ENCODE measurements at regions not wholly inside any gene's neighbourhood (a gene's known extent, or its start where the extent isn't known, plus 50 kb on each side); places are given as distances from the start of the nearest gene placed in this dataset.

DNA sequence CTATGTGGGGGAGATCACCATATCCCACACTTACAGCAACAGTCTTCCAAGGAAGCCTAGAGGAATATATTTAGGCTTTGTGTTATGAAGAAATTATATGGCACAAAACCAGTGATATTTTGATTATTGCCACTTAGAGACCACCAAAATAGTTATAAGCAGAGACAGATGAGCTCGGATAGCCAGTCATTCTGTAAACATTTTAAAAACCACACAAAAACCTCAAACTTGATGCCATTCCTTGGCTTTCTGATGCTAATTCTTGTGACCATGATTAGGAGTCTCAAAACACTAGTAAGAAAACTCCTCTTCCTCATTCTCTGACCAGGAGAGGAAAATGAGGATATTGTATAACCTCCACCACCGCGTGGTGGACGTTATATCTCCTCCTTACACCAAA is 496.4 kb downstream of the FOXO1 start:
- Histone ChIP-seq H3K9ac (ENCODE audit: low read length) (no peak overlapping the region), H3K27me3 (ENCODE audit: control insufficient read depth, insufficient read depth, low read length) (peaks cover 82% of the 10 kb centered on the region), H3K4me3 (ENCODE audit: low read length) (no peak overlapping the region), H3K36me3 (ENCODE audit: control insufficient read depth, insufficient read depth, low read length) (no peaks in the 10 kb centered on the region), H3K9me3 (ENCODE audit: control insufficient read depth, low read length) (no peaks in the 10 kb centered on the region), H3K4me1 (ENCODE audit: control insufficient read depth, insufficient read depth, low read length) (peaks cover 24% of the 10 kb centered on the region)

GRCh38 chr13:40170982-40171381 is 495.5 kb downstream of the FOXO1 start:
- H3K9ac ChIP-seq (ENCODE audit: low read length): no peak overlapping the region
- no peak overlapping the region for H3K4me3 ChIP-seq (ENCODE audit: low read length)
- peaks cover 16% of the 10 kb centered on the region for H3K4me1 ChIP-seq (ENCODE audit: control insufficient read depth, insufficient read depth, low read length)
- no peaks in the 10 kb centered on the region for H3K36me3 ChIP-seq (ENCODE audit: control insufficient read depth, insufficient read depth, low read length)
- H3K9me3 ChIP-seq (ENCODE audit: control insufficient read depth, low read length): no peaks in the 10 kb centered on the region
- peaks cover 81% of the 10 kb centered on the region for H3K27me3 ChIP-seq (ENCODE audit: control insufficient read depth, insufficient read depth, low read length)

GRCh38 chr13:40171566-40171965 is 494.9 kb downstream of the FOXO1 start:
- H3K9me3 ChIP-seq (ENCODE audit: control insufficient read depth, low read length): no peaks in the 10 kb centered on the region
- no peak overlapping the region for H3K9ac ChIP-seq (ENCODE audit: low read length)
- peaks cover 77% of the 10 kb centered on the region for H3K27me3 ChIP-seq (ENCODE audit: control insufficient read depth, insufficient read depth, low read length)
- no peak overlapping the region for H3K4me3 ChIP-seq (ENCODE audit: low read length)
- no peaks in the 10 kb centered on the region for H3K36me3 ChIP-seq (ENCODE audit: control insufficient read depth, insufficient read depth, low read length)
- peaks cover 11% of the 10 kb centered on the region for H3K4me1 ChIP-seq (ENCODE audit: control insufficient read depth, insufficient read depth, low read length)

DNA sequence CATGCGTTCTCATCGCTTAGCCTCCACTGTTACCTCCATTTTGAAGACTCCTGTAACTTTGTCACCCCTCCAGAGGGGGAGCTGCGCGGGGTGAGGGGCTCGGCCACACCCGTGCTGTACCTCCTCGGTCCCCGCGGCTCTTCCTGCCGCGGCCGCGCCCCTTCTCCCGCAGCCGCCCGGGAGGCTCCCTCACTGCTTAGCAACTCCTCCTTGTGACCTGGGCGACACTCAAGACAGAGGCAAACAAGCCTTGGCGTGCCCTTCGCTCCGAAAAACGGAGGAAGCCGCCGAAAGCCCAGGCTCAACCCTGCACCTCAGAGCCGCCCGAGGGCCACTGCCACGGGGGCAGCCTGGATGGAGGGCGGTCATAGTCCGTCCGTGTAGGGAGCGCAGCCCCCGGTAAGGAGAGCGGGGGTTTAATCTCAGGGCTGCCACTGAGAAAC is 494.3 kb downstream of the FOXO1 start:
- H3K9ac ChIP-seq (ENCODE audit: low read length): no peak overlapping the region
- no peaks in the 10 kb centered on the region for H3K9me3 ChIP-seq (ENCODE audit: control insufficient read depth, low read length)
- H3K4me1 ChIP-seq (ENCODE audit: control insufficient read depth, insufficient read depth, low read length): peaks cover 8% of the 10 kb centered on the region
- no peaks in the 10 kb centered on the region for H3K36me3 ChIP-seq (ENCODE audit: control insufficient read depth, insufficient read depth, low read length)
- peaks cover 73% of the 10 kb centered on the region for H3K27me3 ChIP-seq (ENCODE audit: control insufficient read depth, insufficient read depth, low read length)
- H3K4me3 ChIP-seq (ENCODE audit: low read length): no peak overlapping the region

DNA sequence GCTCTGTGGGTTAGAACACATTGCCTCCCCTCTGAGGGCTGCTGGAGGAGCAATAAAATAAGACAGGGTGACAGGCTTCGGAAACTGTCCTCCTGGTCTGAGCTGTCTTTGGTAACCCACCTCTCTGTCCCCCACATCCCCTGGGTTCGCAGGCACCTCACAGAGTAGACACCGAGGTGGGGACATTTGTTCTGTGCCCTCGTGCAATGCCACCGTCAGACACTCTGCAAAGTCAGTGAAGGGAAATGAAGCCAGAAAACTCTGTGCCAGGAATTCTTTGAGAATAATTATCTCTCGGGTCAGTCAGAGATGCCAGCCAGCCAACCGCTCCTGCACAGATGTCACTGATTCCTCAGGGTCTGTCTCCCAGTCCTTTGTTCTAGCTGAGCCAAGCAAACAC is 493.6 kb downstream of the FOXO1 start:
- no peaks in the 10 kb centered on the region for H3K36me3 ChIP-seq (ENCODE audit: control insufficient read depth, insufficient read depth, low read length)
- no peak overlapping the region for H3K4me3 ChIP-seq (ENCODE audit: low read length)
- H3K9me3 ChIP-seq (ENCODE audit: control insufficient read depth, low read length): no peaks in the 10 kb centered on the region
- H3K9ac ChIP-seq (ENCODE audit: low read length): no peak overlapping the region
- H3K4me1 ChIP-seq (ENCODE audit: control insufficient read depth, insufficient read depth, low read length): peaks cover 8% of the 10 kb centered on the region
- peaks cover 66% of the 10 kb centered on the region for H3K27me3 ChIP-seq (ENCODE audit: control insufficient read depth, insufficient read depth, low read length)

DNA sequence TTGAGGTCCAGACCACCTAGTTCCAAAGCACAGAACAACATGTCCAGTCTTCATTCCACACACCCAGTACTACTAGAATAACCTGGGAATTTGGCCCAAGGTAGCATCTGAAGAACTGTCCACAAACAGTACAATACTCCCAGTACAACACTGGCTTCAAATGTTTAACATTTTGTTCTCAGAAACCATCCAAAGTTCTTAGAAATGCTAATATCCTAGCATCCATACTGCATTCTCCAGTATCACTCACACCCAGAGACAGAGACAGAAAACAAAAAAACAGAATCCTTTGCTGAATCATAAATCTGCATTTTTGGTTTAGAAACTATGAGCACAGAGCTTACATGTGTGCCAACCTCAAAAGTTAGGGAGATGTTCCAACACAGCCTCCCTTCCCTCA is 490.8 kb downstream of the FOXO1 start:
- Histone ChIP-seq H3K4me3 (ENCODE audit: low read length) (no peak overlapping the region), H3K9me3 (ENCODE audit: control insufficient read depth, low read length) (no peaks in the 10 kb centered on the region), H3K9ac (ENCODE audit: low read length) (no peak overlapping the region), H3K4me1 (ENCODE audit: control insufficient read depth, insufficient read depth, low read length) (peaks cover 8% of the 10 kb centered on the region), H3K27me3 (ENCODE audit: control insufficient read depth, insufficient read depth, low read length) (peaks cover 38% of the 10 kb centered on the region), H3K36me3 (ENCODE audit: control insufficient read depth, insufficient read depth, low read length) (no peaks in the 10 kb centered on the region)

DNA sequence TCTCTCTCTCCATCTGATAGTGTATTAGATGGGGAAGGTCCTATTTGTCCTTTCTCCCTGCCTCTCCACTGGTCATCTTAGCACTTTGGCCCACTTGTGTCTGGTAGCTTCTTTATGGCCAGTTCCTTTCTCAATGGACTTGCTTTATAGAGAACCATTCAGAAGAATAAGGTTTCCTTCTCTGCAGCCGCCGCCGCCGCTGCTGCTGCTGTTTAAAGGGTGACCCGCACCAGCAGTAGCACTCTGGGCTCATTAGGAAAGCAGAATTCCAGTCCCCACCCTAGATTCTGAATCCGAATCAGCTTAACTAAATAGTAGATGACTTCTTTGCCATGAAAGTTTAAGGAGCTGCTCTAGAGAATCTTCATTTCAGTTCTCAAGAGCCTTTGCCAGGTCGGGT is 490.2 kb downstream of the FOXO1 start:
- Histone ChIP-seq H3K4me1 (ENCODE audit: control insufficient read depth, insufficient read depth, low read length) (peaks cover 13% of the 10 kb centered on the region), H3K4me3 (ENCODE audit: low read length) (no peak overlapping the region), H3K9me3 (ENCODE audit: control insufficient read depth, low read length) (no peaks in the 10 kb centered on the region), H3K27me3 (ENCODE audit: control insufficient read depth, insufficient read depth, low read length) (peaks cover 36% of the 10 kb centered on the region), H3K36me3 (ENCODE audit: control insufficient read depth, insufficient read depth, low read length) (no peaks in the 10 kb centered on the region), H3K9ac (ENCODE audit: low read length) (no peak overlapping the region)

DNA sequence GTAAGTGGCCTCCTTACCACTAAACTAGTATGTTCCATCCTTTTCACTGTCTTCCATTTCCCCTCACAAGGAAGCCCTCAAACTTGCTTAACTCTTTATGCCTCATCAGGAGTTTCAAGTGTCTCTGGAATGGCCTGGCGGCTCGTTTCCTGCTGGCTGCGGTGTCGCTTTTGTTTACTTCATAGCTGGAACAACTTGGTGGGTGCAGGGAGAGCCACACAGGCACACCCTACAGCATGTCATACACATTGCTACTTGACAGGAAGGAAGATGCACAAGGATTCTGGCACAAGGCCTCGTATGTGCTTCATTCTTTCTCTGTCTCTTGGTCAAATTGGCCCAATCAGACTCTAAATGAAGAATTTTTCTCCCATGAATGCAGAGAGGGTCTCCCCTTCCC is 488.3 kb downstream of the FOXO1 start:
- Histone ChIP-seq H3K4me1 (ENCODE audit: control insufficient read depth, insufficient read depth, low read length) (peaks cover 7% of the 10 kb centered on the region), H3K9ac (ENCODE audit: low read length) (no peak overlapping the region), H3K36me3 (ENCODE audit: control insufficient read depth, insufficient read depth, low read length) (no peaks in the 10 kb centered on the region), H3K27me3 (ENCODE audit: control insufficient read depth, insufficient read depth, low read length) (peaks cover 18% of the 10 kb centered on the region), H3K4me3 (ENCODE audit: low read length) (no peak overlapping the region), H3K9me3 (ENCODE audit: control insufficient read depth, low read length) (no peaks in the 10 kb centered on the region)

DNA sequence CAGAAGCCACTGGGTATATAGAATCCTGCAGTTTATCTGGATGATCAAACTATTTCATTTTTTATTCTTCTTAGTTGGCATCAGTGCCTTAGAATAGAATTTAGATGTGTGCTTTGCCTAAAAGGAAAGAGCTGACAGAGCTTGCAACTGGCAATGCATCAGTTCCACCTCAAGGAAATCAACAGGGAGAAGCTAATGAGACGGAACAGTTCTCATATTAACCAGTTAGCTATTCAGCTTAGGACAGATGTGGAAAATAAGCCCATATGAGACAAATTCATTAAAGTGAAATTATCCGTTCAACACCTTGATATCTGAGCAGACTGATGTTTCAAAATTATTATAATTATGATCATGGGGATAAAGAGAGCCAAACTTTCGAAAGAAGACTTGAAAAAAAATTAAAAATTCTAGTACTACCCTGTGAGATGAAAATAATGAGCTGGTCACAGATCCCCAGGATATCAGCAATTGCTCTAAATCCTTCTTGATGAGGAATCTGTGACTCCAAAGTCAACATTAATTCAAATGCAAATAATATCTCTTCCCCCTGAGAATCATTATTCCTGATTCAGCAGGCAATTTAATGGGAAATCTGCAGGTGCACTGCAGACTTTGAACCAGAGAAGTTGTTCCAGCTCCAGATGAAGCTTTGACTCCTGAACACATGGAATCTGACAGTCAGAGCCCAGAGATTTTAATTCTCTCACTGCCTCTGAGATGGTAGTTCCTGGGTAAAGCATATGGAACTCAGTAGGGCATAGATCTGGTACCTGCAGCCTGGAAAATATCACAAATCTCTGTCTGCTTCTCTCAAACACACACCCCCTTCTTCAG is 486.8 kb downstream of the FOXO1 start:
- Histone ChIP-seq H3K9ac (ENCODE audit: low read length) (no peak overlapping the region), H3K4me3 (ENCODE audit: low read length) (no peak overlapping the region), H3K36me3 (ENCODE audit: control insufficient read depth, insufficient read depth, low read length) (no peaks in the 10 kb centered on the region), H3K27me3 (ENCODE audit: control insufficient read depth, insufficient read depth, low read length) (peaks cover 6% of the 10 kb centered on the region), H3K9me3 (ENCODE audit: control insufficient read depth, low read length) (no peaks in the 10 kb centered on the region), H3K4me1 (ENCODE audit: control insufficient read depth, insufficient read depth, low read length) (peaks cover 7% of the 10 kb centered on the region)

DNA sequence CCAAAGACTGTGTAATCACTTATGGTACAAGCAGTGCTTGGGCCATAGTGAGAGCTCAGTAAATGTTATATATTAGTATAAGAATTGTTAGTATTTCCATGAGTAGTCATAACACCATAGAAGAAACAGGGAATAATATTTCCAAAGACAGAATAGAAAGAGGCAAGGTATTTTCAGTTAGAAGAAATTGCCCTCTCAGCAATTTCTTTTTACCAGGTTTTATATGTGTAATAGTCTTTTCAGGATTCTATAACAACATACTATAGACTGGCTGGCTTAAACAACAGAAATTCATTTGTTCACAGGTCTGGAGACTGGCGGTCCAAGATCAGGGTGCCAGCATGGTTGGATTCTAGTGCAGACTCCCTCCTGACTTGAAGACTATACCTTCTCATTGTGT is 485.7 kb downstream of the FOXO1 start:
- Histone ChIP-seq H3K9ac (ENCODE audit: low read length) (no peak overlapping the region), H3K9me3 (ENCODE audit: control insufficient read depth, low read length) (no peaks in the 10 kb centered on the region), H3K4me1 (ENCODE audit: control insufficient read depth, insufficient read depth, low read length) (peaks cover 7% of the 10 kb centered on the region)

DNA sequence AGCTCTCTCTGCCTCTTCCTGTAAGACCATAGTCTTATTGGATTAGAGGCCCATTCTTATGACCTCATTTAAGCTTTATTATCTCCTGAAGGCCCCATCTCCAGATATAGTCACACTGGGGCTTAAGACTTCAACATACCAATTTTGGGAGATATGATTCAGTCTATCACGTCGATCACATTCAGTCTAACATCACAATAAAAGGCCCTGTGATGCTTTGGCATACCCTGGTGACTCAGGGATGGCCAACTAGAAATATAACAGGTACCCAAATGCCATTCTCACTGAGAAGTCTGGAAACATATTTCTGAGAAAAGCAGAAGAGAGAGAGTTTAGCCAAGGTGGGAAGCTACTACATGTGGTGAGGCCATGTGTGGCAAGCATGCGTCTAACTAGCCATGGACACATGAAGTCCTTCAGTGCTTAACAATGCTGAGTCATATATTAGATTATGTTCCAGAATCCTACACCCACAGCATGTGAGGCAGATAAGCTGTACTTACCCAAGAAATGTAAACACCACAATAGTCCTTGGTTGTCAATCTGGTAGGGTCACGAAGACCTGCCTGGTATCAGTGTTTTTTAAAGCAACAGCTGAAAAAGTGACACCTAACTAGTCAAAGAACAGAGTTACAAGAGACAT is 485.1 kb downstream of the FOXO1 start:
- Histone ChIP-seq H3K36me3 (ENCODE audit: control insufficient read depth, insufficient read depth, low read length) (no peaks in the 10 kb centered on the region), H3K4me3 (ENCODE audit: low read length) (no peak overlapping the region), H3K27me3 (ENCODE audit: control insufficient read depth, insufficient read depth, low read length) (no peaks in the 10 kb centered on the region), H3K9ac (ENCODE audit: low read length) (no peak overlapping the region), H3K9me3 (ENCODE audit: control insufficient read depth, low read length) (no peaks in the 10 kb centered on the region), H3K4me1 (ENCODE audit: control insufficient read depth, insufficient read depth, low read length) (peaks cover 7% of the 10 kb centered on the region)

More for the DNA sequence above, 485.7 kb downstream of the FOXO1 start:
- Histone ChIP-seq H3K36me3 (ENCODE audit: control insufficient read depth, insufficient read depth, low read length) (no peaks in the 10 kb centered on the region), H3K4me3 (ENCODE audit: low read length) (no peak overlapping the region), H3K27me3 (ENCODE audit: control insufficient read depth, insufficient read depth, low read length) (no peaks in the 10 kb centered on the region)

DNA sequence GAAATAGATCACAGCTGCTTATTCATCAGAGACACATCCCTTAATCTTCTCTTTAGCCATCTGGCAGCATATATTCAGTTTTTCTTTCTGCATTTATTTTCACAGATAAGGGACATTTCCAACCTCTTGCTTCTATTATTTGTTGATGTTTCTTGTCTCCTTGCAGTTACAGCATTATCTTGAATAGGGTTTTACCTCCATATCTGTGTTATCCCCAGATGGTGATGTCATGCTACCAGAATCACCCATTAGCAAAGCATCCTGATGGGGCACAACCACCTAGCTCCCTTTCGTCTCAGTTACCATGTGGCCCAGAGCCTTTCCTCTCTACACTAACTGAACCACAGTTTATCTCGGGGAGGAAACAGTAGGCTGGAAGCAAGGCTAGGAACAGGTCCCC is 483.9 kb downstream of the FOXO1 start:
- Histone ChIP-seq H3K9me3 (ENCODE audit: control insufficient read depth, low read length) (no peaks in the 10 kb centered on the region), H3K27me3 (ENCODE audit: control insufficient read depth, insufficient read depth, low read length) (no peaks in the 10 kb centered on the region), H3K4me1 (ENCODE audit: control insufficient read depth, insufficient read depth, low read length) (peaks cover 7% of the 10 kb centered on the region), H3K4me3 (ENCODE audit: low read length) (no peak overlapping the region), H3K36me3 (ENCODE audit: control insufficient read depth, insufficient read depth, low read length) (no peaks in the 10 kb centered on the region), H3K9ac (ENCODE audit: low read length) (no peak overlapping the region)
